Peyer's patch (tissue), 4 donors: ENCODE measurements at regions not wholly inside any gene's neighbourhood (a gene's known extent, or its start where the extent isn't known, plus 50 kb on each side); places are given as distances from the start of the nearest gene placed in this dataset.

ENCODE experiments used
- DNase-seq, 3 donors: peaks; one replicate each; pipeline ENCODE4 v3.0.0-alpha.2; 2017 to 2019
- H3K27ac ChIP-seq, 4 donors: fragments of 200-600 bp; sonication (generic); one replicate each; pipeline ENCODE4 v1.5.1; 2016 to 2019
- H3K27me3 ChIP-seq, 2 donors: fragments of 200-600 bp; sonication (generic); one replicate each; pipeline ENCODE4 v1.5.1; 2019
- H3K36me3 ChIP-seq, 3 donors: fragments of 200-600 bp; sonication (generic); one replicate each; pipeline ENCODE4 v1.5.1; 2016 to 2019
- H3K4me1 ChIP-seq, 4 donors: fragments of 200-600 bp; sonication (generic); one replicate each; pipeline ENCODE4 v1.5.1; 2016 to 2019
- H3K4me3 ChIP-seq, 4 donors: fragments of 200-600 bp; sonication (generic); 1 replicate in 3 of 4; 2 replicates in 1 of 4; pipeline ENCODE4 v1.5.1; 2016 to 2019; ENCODE audit warnings: mild to moderate bottlenecking in 1 of 4
- H3K9me3 ChIP-seq, 4 donors: fragments of 200-600 bp; sonication (generic); one replicate each; pipeline ENCODE4 v1.5.1; 2016 to 2019; ENCODE audit warnings: mild to moderate bottlenecking in 1 of 4
- POLR2A ChIP-seq, 2 donors: fragments of 450-650 bp; IDR thresholded peaks; one replicate each; pipeline ENCODE4 v1.5.1; 2017; ENCODE audit warnings: antibody characterized with exemption in 2 of 2, mild to moderate bottlenecking in 2 of 2, moderate library complexity in 2 of 2
- TF ChIP-seq, protein P1 (sequence below), 6 experiments: fragments of 450-650 bp in 4 of 6; fragments of 200-600 bp in 2 of 6; sonication (generic) in 1 of 6; IDR thresholded peaks; one replicate each; pipeline ENCODE4 v1.5.1; 2017 to 2019; ENCODE audit warnings: antibody characterized with exemption in 6 of 6, mild to moderate bottlenecking in 3 of 6, moderate library complexity in 1 of 6

DNA sequence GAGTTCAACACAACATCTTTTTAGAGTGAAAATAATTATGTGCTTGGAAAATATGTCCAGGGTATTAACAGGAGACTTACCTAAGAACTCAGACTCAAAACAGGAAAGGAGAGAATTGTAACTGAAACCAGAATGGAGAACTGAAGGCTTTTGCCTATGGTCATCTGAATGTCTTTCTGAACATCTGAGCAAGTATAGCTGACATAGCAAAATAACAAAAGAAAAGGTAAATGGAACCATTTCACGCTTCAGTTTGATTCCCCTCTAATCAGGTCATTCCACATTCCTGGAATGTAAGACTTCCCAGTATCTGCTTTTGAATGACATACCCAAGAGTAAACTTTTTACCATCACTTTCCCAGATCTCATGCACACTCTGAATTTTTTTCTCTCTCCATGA lies 500.4 kb upstream of the HS3ST1 start:
- no peak overlapping the region for H3K27ac ChIP-seq
- no peaks in the 10 kb centered on the region for H3K36me3 ChIP-seq
- no peak overlapping the region for H3K4me3 ChIP-seq
- no peaks in the 10 kb centered on the region for H3K9me3 ChIP-seq
- TF ChIP-seq POLR2A (IDR thresholded peaks at IDR 0.05) = no peak
- TF ChIP-seq, protein P1, sequence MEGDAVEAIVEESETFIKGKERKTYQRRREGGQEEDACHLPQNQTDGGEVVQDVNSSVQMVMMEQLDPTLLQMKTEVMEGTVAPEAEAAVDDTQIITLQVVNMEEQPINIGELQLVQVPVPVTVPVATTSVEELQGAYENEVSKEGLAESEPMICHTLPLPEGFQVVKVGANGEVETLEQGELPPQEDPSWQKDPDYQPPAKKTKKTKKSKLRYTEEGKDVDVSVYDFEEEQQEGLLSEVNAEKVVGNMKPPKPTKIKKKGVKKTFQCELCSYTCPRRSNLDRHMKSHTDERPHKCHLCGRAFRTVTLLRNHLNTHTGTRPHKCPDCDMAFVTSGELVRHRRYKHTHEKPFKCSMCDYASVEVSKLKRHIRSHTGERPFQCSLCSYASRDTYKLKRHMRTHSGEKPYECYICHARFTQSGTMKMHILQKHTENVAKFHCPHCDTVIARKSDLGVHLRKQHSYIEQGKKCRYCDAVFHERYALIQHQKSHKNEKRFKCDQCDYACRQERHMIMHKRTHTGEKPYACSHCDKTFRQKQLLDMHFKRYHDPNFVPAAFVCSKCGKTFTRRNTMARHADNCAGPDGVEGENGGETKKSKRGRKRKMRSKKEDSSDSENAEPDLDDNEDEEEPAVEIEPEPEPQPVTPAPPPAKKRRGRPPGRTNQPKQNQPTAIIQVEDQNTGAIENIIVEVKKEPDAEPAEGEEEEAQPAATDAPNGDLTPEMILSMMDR (IDR thresholded peaks at IDR 0.05) = no peak
- no peak for DNase-seq
- no peaks in the 10 kb centered on the region for H3K27me3 ChIP-seq
- no peaks in the 10 kb centered on the region for H3K4me1 ChIP-seq

DNA sequence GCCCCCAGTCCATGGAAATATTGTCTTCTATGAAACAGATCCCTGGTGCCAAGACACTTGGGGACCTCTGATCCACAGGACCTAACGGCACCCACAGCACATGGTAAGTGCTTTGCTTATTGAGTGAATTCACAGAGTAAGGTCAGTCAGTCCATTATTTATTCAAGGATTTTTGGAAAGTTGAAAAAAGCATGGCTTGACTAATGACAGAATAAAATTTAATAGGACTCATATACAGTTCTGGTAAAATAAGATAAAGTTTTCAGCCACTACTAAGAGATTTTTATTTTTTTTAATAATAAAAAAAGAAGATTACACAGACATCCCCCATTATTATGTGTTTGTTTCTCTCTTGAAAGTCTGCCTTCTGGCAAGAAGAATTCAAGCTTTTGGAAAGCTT lies 490.6 kb upstream of the HS3ST1 start:
- no peak for DNase-seq
- no peaks in the 10 kb centered on the region for H3K9me3 ChIP-seq

DNA sequence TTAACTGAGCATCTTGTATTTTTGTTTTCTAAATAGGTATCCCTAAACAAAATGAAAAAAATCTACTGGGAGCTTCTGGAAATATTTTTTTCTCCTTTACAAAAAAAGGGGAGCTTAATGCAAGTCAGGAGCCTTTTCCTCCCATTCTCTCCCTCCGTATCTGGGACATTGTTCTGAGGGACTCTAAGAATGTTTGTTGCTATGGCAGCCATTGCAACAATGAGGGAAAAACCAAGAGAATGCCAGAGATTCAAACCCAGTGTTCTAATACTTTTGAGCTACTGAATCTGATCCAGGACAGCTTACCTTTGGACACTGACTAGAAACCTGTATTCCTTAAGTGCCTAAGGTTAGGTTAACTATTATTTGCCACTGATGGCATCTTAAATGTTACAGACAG lies 485.7 kb upstream of the HS3ST1 start:
- Histone ChIP-seq H3K4me1 (no peaks in the 10 kb centered on the region), H3K4me3 (no peak overlapping the region), H3K27ac (no peak overlapping the region), H3K9me3 (no peaks in the 10 kb centered on the region), H3K27me3 (no peaks in the 10 kb centered on the region), H3K36me3 (no peaks in the 10 kb centered on the region)
- TF ChIP-seq, protein P1 (IDR thresholded peaks at IDR 0.05) = no peak
- no peak for TF ChIP-seq POLR2A (IDR thresholded peaks at IDR 0.05)
- no peak for DNase-seq

More for the DNA sequence above, 490.6 kb upstream of the HS3ST1 start:
- H3K4me1 ChIP-seq = no peaks in the 10 kb centered on the region
- H3K4me3 ChIP-seq = no peak overlapping the region
- H3K27ac ChIP-seq = no peak overlapping the region
- H3K36me3 ChIP-seq = no peaks in the 10 kb centered on the region
- no peaks in the 10 kb centered on the region for H3K27me3 ChIP-seq
- TF ChIP-seq, protein P1 (IDR thresholded peaks at IDR 0.05) = no peak
- no peak for TF ChIP-seq POLR2A (IDR thresholded peaks at IDR 0.05)

DNA sequence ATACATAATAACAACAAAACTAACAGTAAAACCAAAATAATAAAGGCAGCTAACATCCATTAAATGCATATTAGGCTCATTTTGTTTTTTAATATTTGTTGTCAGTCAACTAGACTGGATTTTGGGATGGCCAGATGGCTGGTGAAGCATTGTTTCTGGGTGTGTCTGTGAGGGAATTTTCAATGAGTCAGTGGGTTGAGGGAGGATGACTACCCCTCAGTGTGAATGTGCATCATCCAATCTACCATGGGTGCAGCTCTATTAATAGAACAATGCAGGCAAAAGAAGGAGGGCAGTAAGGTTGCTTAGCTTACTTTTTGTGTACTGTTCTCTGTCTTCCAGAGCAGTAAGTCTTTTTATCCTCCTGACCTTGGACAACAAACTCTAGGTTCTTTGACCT lies 484.2 kb upstream of the HS3ST1 start:
- no peak overlapping the region for H3K4me3 ChIP-seq
- no peaks in the 10 kb centered on the region for H3K4me1 ChIP-seq
- no peaks in the 10 kb centered on the region for H3K9me3 ChIP-seq
- no peaks in the 10 kb centered on the region for H3K36me3 ChIP-seq
- TF ChIP-seq, protein P1 (IDR thresholded peaks at IDR 0.05) = no peak
- no peak for TF ChIP-seq POLR2A (IDR thresholded peaks at IDR 0.05)
- H3K27me3 ChIP-seq = no peaks in the 10 kb centered on the region
- DNase-seq = no peak
- H3K27ac ChIP-seq = no peak overlapping the region

DNA sequence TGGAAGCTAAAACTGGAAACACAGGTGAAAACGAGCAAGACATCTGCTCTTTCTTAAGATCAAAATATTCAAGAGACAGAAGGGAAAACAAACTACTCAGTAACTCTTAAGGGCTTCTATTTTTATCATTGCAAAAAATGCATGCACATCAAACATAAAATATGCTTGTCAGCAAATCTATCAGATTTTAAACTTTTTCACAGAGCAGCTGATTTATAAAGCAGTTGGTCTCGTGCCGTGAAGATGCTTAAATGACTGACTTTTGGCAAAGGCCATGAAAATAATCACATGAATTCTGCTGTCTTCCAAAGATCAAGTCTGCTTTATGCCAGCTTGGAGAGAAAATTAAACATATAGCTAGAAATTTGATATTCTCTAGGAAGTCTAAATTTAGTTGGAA lies 482.1 kb upstream of the HS3ST1 start:
- no peaks in the 10 kb centered on the region for H3K36me3 ChIP-seq
- no peaks in the 10 kb centered on the region for H3K27me3 ChIP-seq
- no peak overlapping the region for H3K27ac ChIP-seq
- TF ChIP-seq POLR2A (IDR thresholded peaks at IDR 0.05) = no peak
- no peaks in the 10 kb centered on the region for H3K9me3 ChIP-seq
- no peak overlapping the region for H3K4me3 ChIP-seq
- no peak for DNase-seq
- no peaks in the 10 kb centered on the region for H3K4me1 ChIP-seq

DNA sequence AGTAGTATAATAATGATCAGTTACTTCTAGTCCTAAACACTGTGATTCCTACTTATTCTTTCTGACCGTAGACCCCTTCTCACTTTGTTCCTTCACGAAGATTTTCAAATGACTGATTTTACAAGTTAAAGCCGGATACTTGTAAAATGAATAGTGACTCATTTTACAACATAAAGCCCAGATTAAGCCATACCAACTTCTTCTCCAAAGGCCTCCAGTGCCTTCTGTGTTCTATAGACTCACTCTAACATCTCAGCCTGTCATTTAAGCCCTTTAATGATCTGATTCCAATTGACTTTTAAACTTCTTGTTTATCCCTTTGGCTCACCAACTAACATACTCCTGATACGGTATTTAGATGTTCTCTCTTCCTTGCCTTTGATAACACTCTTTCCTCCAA lies 480.0 kb upstream of the HS3ST1 start:
- DNase-seq = no peak
- Histone ChIP-seq H3K27me3 (no peaks in the 10 kb centered on the region), H3K27ac (no peak overlapping the region), H3K9me3 (no peaks in the 10 kb centered on the region), H3K36me3 (no peaks in the 10 kb centered on the region), H3K4me1 (no peaks in the 10 kb centered on the region), H3K4me3 (no peak overlapping the region)
- TF ChIP-seq POLR2A (IDR thresholded peaks at IDR 0.05) = no peak
- TF ChIP-seq, protein P1 (IDR thresholded peaks at IDR 0.05) = no peak
